Stimulated activated naive CD8-positive, alpha-beta T cell treated with anti-CD3 and anti-CD28 coated beads, Interleukin-15, Interleukin-2, amounts not matched to agents 100 ng/mL and 50 ng/mL, for 24 hours (primary cell): ENCODE measurements at regions not wholly inside any gene's neighbourhood (a gene's known extent, or its start where the extent isn't known, plus 50 kb on each side); places are given as distances from the start of the nearest gene placed in this dataset.
"Not testable (repeated sequence)": the region's sequence is repeated elsewhere in the genome, so short reads cannot be mapped to it uniquely, and the experiment has no call there.

ENCODE experiments used
- H3K27ac Mint-ChIP-seq: one replicate; pipeline ENCODE4 v1.8.0; 2021; ENCODE audit warnings: mild to moderate bottlenecking, mixed read lengths
- H3K27me3 Mint-ChIP-seq: one replicate; pipeline ENCODE4 v1.8.0; 2021; ENCODE audit warnings: mixed read lengths
- H3K36me3 Mint-ChIP-seq: one replicate; pipeline ENCODE4 v1.8.0; 2021; ENCODE audit warnings: low read depth, mixed read lengths
- H3K4me1 Mint-ChIP-seq: one replicate; pipeline ENCODE4 v1.8.0; 2021; ENCODE audit warnings: low read depth, mixed read lengths
- H3K4me3 Mint-ChIP-seq: one replicate; pipeline ENCODE4 v1.8.0; 2021; ENCODE audit warnings: mild to moderate bottlenecking, mixed read lengths
- H3K9me3 Mint-ChIP-seq: one replicate; pipeline ENCODE4 v1.8.0; 2021; ENCODE audit warnings: mixed read lengths

DNA sequence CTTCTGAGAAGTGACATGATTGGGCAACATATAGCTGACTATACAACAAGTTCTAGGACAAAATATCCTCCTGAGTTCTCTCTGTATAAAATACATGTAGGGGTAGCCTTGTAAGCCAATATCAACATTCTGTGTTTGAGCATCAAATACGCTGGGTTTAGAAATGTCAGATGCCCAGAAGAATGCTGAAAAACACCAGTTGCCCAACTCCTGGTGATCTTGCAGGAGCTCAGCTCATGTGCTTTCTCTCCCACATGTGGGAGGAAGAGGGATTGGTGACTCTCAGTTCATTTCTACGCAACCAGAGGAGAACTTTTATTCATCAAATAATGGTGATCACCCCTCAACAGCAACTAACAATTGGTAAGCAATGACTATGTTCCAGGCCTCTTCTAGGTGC is 810.9 kb upstream of the ACO1 start:
- Mint-ChIP-seq H3K36me3 (no peaks in the 10 kb centered on the region), H3K27ac (no peak overlapping the region), H3K4me3 (no peak overlapping the region), H3K9me3 (no peaks in the 10 kb centered on the region), H3K4me1 (no peaks in the 10 kb centered on the region), H3K27me3 (no peaks in the 10 kb centered on the region)

DNA sequence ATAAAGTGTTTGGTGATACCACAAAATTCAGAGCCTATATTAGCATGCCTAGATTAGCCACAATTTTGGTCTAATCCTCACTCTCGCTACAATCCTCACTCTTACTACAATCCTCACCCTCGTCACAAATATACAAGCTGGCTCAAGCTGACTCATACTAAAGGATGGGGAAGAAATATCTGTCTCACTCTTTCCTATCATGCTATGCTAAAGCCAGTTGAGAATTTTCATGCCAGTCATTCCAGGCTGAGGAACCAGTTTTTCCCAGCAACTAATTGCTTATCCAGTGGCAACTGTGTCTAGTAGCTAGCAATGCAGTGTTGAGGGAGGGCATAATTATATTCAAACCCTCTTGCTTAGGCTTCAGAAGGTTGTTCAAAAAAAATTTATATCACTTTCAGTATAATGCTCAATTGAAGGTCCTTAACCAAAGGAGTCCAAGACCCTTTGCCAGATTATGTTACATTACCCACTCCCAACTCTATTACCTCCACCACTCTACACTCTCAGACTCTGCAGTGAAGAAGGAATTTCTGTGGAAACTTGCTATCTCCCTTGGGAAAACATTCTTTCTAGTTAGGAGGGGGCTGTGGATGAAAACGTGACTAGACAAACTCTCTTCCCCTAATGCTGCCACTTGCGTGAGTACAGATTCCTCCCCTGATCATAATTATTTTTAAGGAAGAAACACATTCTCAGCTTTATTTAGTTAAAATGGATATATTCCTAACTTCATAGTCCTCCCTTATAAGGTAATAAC is 810.3 kb upstream of the ACO1 start:
- Mint-ChIP-seq H3K4me3 (no peak overlapping the region), H3K9me3 (no peaks in the 10 kb centered on the region), H3K27me3 (no peaks in the 10 kb centered on the region), H3K27ac (no peak overlapping the region), H3K36me3 (no peaks in the 10 kb centered on the region), H3K4me1 (no peaks in the 10 kb centered on the region)

DNA sequence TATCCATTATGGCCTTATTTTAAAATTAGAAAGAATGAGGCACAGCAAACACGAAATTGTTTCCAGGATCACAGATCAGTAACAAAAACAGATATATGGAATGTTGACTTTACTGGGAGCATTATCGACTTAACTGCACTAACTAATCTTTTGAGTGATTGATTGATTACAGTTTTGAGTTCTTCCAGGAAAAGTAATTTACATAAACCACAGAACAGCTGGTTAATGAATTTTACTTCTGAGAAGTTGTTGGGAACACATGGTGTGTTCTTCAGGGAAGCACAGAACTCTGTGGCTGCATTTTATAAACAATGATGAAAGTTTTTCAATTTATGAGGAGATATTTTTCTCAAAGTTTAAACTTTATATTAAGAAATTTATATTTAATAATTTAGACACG is 802.4 kb upstream of the ACO1 start:
- Mint-ChIP-seq H3K36me3 (no peaks in the 10 kb centered on the region), H3K27me3 (no peaks in the 10 kb centered on the region), H3K4me1 (no peaks in the 10 kb centered on the region), H3K27ac (no peak overlapping the region), H3K9me3 (peaks cover 3% of the 10 kb centered on the region), H3K4me3 (no peak overlapping the region)

DNA sequence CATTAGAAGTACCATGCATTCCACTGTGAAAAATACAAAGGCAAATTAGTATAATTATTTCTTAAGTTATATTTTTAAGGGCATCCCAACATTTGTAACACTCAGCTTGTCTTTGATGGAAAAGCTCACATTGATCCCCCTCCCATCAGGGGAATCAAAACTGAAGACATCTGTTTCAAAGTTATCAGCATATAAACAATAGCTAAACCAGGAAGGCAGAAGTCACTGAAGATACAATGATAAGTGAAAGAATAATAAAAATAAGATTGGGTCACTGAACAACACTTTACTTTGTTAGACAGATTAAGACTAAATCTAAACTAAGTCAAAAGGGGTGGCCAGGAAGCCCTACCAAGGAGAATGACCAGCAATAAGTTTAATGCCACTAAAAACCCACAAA is 801.9 kb upstream of the ACO1 start:
- Mint-ChIP-seq H3K4me3 (no peak overlapping the region), H3K27ac (no peak overlapping the region), H3K4me1 (no peaks in the 10 kb centered on the region), H3K27me3 (no peaks in the 10 kb centered on the region), H3K36me3 (no peaks in the 10 kb centered on the region), H3K9me3 (peaks cover 3% of the 10 kb centered on the region)

DNA sequence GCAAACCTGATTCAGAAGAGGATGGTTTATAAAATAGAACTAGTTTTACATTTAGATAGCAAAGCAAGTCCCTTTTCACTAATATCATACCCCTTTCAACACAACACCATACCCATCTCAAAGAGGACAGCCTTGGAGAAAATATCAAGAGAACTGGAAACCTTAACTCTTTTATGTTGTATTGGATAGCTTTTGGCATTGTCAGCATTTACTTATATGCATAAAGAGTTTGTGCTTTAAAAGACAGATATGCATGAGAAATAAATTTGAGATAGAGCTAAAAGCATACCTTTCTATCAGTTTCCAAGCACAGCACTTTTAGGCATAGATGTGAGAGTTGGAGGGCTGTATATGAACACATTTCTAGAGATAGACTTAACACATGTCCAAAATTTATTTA is 799.3 kb upstream of the ACO1 start:
- no peak overlapping the region for H3K4me3 Mint-ChIP-seq
- no peak overlapping the region for H3K27ac Mint-ChIP-seq
- H3K4me1 Mint-ChIP-seq: no peaks in the 10 kb centered on the region
- H3K36me3 Mint-ChIP-seq: no peaks in the 10 kb centered on the region
- H3K9me3 Mint-ChIP-seq: peaks cover 3% of the 10 kb centered on the region
- H3K27me3 Mint-ChIP-seq: no peaks in the 10 kb centered on the region

DNA sequence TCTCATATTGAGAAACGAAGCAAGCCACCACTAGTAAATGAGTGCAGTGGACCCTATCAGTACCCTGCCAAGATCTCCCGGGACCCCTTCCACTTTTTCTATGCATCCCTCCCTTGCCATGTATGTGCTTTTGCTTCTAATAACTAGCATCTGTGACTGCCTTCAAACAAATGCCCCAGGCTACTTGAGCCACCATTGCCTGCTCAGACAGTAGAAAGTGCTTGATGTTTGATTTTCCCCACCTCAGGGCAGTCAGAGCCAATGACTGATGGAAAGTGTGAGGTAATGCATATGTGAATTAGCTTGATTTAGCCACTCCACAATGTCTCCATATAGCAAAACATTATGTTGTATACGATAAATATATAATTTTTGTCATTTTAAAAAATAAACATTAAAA is 797.3 kb upstream of the ACO1 start:
- Mint-ChIP-seq H3K27ac (no peak overlapping the region), H3K4me3 (no peak overlapping the region), H3K27me3 (no peaks in the 10 kb centered on the region), H3K9me3 (peaks cover 3% of the 10 kb centered on the region), H3K4me1 (no peaks in the 10 kb centered on the region), H3K36me3 (no peaks in the 10 kb centered on the region)

DNA sequence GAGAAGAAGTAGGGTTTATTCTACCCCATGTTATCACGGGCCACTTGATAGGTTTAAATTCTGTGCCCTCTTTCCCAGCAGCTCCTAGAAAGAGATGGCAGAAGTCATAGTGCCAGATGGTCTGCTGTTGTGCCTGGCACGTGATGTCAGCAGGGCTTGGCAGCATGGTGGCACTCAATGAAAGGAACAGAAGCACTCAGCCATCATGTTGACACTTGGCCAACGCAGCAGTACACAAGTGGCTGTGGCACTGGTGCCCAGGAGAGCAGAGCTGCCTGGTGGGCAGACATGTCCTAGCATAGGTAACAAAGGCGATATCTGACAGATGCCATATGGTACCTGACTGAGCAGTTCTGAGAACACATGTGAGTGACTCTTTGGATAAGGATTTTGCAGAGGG is 796.4 kb upstream of the ACO1 start:
- Mint-ChIP-seq H3K27me3 (no peaks in the 10 kb centered on the region), H3K27ac (no peak overlapping the region), H3K36me3 (no peaks in the 10 kb centered on the region), H3K4me1 (no peaks in the 10 kb centered on the region), H3K4me3 (no peak overlapping the region), H3K9me3 (peaks cover 3% of the 10 kb centered on the region)

DNA sequence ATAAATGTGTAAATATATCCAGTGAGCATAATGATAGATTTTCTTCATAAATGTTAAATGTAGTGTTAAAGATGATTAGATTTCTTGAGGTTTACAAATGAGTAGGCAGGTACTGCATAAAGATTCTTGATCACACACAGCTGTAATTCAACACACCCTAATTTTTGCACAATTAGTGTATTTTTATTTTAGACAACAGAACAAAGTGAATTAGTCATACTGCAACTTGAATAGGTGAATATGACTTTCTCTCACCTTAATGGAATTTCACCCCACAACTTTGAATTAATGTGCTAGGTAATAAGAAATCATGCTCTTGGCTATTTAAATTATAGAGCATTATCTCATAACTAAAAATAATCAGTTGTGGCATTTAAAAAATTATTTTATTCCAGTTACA is 795.7 kb upstream of the ACO1 start:
- H3K36me3 Mint-ChIP-seq: no peaks in the 10 kb centered on the region
- no peak overlapping the region for H3K4me3 Mint-ChIP-seq
- H3K27ac Mint-ChIP-seq: no peak overlapping the region
- H3K4me1 Mint-ChIP-seq: no peaks in the 10 kb centered on the region
- peaks cover 2% of the 10 kb centered on the region for H3K9me3 Mint-ChIP-seq
- no peaks in the 10 kb centered on the region for H3K27me3 Mint-ChIP-seq

DNA sequence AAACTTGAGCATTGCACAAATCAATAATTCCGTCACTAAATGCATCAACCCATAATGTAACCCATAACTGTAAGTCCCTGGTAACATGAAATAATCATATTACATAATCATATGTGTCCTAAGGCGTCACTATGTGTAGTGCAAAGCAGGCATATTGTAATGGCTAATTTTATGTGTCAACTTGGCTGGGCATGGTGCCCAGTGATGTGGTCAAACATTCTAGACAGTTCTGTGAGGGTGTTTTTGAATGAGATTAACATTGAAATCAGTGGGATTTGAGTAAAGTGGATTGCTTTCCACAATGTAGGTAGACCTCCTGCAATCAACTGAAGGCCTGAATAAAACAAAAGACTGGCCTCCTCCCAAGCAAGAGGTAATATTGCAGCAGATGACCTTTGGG is 794.4 kb upstream of the ACO1 start:
- no peak overlapping the region for H3K4me3 Mint-ChIP-seq
- no peaks in the 10 kb centered on the region for H3K4me1 Mint-ChIP-seq
- H3K27ac Mint-ChIP-seq: no peak overlapping the region
- H3K9me3 Mint-ChIP-seq: no peaks in the 10 kb centered on the region
- no peaks in the 10 kb centered on the region for H3K27me3 Mint-ChIP-seq
- H3K36me3 Mint-ChIP-seq: no peaks in the 10 kb centered on the region

DNA sequence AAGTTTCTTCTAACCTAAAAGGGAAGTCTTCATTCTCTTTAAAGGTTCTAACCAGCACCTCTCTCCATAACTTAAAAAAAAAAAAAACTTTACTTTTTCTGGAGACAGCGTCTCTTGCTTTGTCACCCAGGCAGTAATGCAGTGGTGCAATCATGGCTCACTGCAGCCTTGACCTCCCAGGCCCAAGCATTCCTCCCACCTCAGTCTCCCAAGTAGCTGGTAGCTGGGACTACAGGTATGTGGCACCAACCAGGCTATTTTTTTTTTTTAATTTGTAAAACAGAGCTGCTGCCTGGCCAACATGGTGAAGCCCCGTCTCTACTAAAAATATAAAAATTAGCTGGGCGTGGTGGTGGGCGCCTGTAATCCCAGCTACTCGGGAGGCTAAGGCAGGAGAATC is 787.4 kb upstream of the ACO1 start:
- not testable (repeated sequence) for H3K4me3 Mint-ChIP-seq, H3K9me3 Mint-ChIP-seq, H3K4me1 Mint-ChIP-seq

DNA sequence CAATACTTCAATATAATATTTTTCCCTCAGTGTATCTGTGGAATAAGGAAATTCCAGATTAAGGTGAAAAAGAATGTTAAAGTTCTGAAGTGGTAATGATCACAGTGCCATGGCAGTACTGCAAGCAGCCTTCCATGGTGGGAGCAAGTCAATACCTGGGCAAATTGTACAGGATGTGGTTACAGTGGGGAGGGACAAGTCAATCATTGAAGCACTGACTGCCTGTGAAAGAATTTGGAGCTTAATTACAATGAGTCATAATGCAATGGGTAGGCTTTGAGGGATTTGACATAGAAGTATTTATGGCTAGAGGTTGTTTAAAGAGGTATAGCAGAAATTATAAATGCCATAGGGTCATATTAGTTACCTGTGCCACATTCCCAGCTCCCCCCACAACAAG is 786.5 kb upstream of the ACO1 start:
- no peak overlapping the region for H3K27ac Mint-ChIP-seq

More for the DNA sequence above, 787.4 kb upstream of the ACO1 start:
- H3K27ac Mint-ChIP-seq, H3K27me3 Mint-ChIP-seq, H3K36me3 Mint-ChIP-seq: not testable (repeated sequence)

DNA sequence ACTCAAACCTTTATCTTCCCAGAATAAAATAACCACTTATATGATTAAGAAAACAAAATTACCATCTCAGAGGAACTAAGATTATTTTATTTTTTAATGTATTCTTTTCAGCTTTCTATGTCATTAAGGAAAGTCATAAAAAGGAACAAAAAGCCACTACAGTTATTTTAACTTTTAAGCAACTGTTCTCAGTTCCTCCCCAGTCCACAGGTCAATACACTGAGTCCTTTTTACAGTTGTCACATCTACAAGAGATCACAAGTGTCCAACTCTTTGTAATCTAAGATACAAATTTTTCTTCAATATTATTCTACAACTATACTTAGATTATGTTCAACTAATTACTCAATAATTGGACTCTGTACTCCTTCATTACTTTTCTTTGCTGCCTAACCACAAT is 782.8 kb upstream of the ACO1 start:
- no peaks in the 10 kb centered on the region for H3K9me3 Mint-ChIP-seq
- H3K4me1 Mint-ChIP-seq: peaks cover 10% of the 10 kb centered on the region
- no peaks in the 10 kb centered on the region for H3K36me3 Mint-ChIP-seq
- no peak overlapping the region for H3K4me3 Mint-ChIP-seq
- no peaks in the 10 kb centered on the region for H3K27me3 Mint-ChIP-seq
- no peak overlapping the region for H3K27ac Mint-ChIP-seq

More for the DNA sequence above, 786.5 kb upstream of the ACO1 start:
- Mint-ChIP-seq H3K9me3 (no peaks in the 10 kb centered on the region), H3K27me3 (no peaks in the 10 kb centered on the region), H3K4me3 (no peak overlapping the region), H3K36me3 (no peaks in the 10 kb centered on the region), H3K4me1 (peaks cover 10% of the 10 kb centered on the region)

DNA sequence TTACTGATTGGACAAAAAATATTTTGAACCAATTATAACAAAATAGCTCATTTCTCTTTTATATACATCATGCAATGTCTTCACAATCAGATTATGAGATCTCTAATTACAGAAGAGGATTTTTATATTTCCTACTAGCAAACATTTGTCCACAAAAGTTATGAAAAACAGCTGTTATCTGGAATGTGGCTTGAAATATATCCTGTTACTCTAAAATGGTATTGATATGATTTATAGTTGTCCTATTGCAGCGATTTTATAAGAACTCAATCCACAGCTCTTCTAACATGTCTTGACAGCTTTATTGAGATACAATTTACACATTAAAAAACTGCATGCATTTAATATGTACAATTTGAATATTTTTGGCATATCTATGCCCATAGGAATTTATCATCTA is 779.9 kb upstream of the ACO1 start:
- Mint-ChIP-seq H3K4me3 (no peak overlapping the region), H3K36me3 (no peaks in the 10 kb centered on the region), H3K9me3 (no peaks in the 10 kb centered on the region), H3K27ac (no peak overlapping the region), H3K27me3 (no peaks in the 10 kb centered on the region), H3K4me1 (no peaks in the 10 kb centered on the region)

DNA sequence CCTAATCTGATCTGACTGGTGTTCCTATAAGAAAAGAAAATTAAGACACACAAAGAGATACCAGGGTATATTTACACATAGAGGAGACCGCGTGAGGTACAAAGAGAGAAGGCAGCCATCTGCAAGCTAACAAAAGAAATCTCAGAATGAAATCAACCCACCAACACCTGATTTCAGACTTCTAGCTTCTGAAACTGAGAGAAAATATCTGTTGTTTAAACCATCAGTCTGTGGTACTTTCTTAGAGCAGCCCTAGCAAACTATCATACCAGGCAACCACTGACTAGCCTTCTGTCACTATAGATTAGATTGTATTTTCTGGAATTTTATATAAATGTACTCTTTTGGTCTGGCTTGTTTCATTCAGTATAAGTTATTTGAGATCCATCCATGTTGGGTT is 779.3 kb upstream of the ACO1 start:
- Mint-ChIP-seq H3K27ac (no peak overlapping the region), H3K9me3 (no peaks in the 10 kb centered on the region), H3K36me3 (no peaks in the 10 kb centered on the region), H3K27me3 (no peaks in the 10 kb centered on the region), H3K4me1 (no peaks in the 10 kb centered on the region), H3K4me3 (no peak overlapping the region)

DNA sequence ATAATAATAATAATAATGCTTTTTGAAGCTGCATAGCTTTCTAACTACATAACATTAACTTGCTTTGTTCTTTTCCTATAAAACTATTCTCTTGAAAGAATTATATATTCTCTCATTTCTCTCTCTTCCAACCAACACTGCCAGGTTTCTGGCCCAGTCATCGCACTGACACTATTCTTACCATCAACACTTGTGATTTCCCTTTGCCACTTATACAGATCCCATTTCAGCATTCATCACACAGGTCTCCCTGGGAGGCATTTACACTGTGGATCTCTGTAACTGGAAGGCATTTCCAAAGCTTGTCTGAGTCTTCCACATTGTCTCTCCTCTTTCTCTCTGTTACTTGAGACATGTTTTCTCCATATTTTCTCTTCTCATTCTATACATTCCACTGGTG is 777.8 kb upstream of the ACO1 start:
- no peaks in the 10 kb centered on the region for H3K4me1 Mint-ChIP-seq
- no peak overlapping the region for H3K4me3 Mint-ChIP-seq
- H3K36me3 Mint-ChIP-seq: no peaks in the 10 kb centered on the region
- H3K27ac Mint-ChIP-seq: no peak overlapping the region
- H3K9me3 Mint-ChIP-seq: no peaks in the 10 kb centered on the region
- H3K27me3 Mint-ChIP-seq: no peaks in the 10 kb centered on the region

DNA sequence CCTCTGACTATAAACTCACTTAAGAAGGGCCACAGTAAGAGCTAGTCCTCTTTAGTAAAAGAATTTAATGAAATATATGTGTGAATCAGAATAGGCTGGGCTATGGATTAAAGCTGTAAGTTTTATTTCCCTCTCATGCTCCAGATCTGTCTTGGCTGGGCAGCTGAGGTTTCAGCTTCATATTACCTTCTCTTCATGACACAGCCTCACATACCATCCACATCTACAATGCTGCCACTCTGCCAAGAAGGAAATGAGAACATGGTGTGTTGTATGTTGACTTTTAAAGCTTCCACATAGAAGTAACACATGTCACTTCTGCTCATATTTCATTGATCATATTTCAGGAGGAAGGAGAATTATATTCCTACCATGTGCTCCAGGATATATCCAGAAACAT is 776.0 kb upstream of the ACO1 start:
- Mint-ChIP-seq H3K27me3 (no peaks in the 10 kb centered on the region), H3K36me3 (no peaks in the 10 kb centered on the region)

More for the DNA sequence above, 776.0 kb upstream of the ACO1 start:
- H3K9me3 Mint-ChIP-seq: no peaks in the 10 kb centered on the region
- peaks cover 11% of the 10 kb centered on the region for H3K4me1 Mint-ChIP-seq
- H3K4me3 Mint-ChIP-seq: no peak overlapping the region
- no peak overlapping the region for H3K27ac Mint-ChIP-seq
